ENCODE measurements at regions not wholly inside any gene's neighbourhood (a gene's known extent, or its start where the extent isn't known, plus 50 kb on each side); places are given as distances from the start of the nearest gene placed in this dataset.
"Not testable (repeated sequence)": the region's sequence is repeated elsewhere in the genome, so short reads cannot be mapped to it uniquely, and the experiment has no call there.

DNA sequence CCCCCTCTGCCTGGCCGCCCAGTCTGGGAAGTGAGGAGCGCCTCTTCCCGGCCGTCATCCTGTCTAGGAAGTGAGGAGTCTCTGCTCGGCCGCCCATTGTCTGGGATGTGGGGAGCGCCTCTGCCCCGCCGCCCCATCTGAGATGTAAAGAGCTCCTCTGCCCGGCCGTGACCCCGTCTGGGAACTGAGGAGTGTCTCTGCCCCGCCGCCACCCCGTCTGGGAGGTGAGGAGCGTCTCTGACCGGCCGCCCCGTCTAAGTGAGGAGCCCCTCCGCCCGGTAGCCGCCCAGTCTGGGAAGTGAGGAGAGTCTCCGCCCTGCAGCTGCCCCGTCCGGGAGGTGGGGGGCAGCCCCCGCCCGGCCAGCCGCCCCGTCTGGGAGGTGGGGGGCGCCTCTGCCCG lies 228.9 kb downstream of the RPIA start:
- not testable (repeated sequence) for TF ChIP-seq ZNF274 (IDR thresholded peaks at IDR 0.05; ENCODE audit: low read depth, low read length); SUZ12 (IDR thresholded peaks at IDR 0.05; ENCODE audit: extremely low read depth, insufficient read depth, insufficient read length); YY1 (IDR thresholded peaks at IDR 0.05; ENCODE audit: insufficient read depth, insufficient read length)

All from NT2/D1 (cell line).